NOMO-1 treated with dmso at 0.1 percent for 144 hours (cell line): ENCODE measurements at regions not wholly inside any gene's neighbourhood (a gene's known extent, or its start where the extent isn't known, plus 50 kb on each side); places are given as distances from the start of the nearest gene placed in this dataset.

Source experiments
- DNase-seq: peaks from one replicate; lab custom pipeline; 2025; ENCODE audit not compliant: unreplicated experiment; lab: John Stamatoyannopoulos, UW

DNA sequence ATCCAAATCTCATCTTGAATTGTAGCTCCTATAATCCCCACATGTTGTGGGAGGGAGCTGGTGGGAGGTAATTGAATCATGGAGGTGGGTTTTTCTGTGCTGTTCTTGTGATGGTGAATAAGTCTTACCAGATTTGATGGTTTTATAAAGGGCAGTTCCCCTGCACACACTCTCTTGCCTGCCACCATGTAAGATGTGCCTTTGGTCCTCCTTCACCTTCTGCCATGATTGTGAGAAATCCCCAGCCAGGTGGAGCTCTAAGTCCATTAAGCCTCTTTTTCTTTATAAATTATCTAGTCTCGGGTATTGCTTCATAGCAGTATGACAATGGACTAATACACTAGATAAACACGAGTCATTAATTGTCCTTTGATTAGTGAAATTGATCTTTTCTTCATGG, 214.5 kb upstream of the CFAP20DC start:
- DNase-seq, result no peak

DNA sequence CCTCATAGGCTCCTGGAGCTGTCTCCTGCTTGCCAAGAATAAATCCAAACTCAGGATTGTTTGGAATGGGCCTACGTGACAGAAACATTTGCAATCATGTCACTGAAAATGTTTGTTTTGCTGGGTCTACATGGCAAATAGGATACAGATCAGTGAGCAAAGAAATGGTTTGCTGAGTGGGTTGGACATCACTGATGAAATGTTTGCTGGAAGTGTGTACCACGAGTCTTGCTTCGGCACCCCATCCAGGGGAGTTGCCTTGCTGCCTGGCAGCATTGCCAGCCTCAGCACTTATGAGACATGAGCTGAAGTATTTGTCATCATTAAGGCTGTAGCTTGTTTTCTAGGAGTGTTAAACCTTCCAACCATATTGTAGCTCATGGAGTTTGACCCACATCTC, 213.3 kb upstream of the CFAP20DC start:
- no peak for DNase-seq

DNA sequence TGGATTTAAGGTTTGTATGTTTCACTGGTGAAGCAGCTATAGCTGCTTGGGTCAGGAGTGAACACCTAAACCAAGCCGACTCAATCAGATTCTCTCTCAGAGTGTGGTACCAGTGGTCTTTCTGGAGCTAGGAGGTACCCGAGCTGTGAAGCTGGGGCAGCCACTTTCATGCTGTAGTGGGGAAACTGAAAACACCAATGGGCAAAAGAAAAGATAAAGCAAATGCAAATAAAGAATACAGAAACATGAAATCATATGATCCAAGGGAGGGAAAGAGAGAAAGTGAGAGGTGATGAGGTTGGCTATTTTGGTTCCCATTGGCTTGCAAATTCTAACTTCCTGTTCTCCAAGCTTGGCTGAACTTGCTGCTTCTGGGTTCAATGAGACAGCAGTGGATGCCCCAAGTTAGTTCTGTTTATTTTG, 212.3 kb upstream of the CFAP20DC start:
- DNase-seq, result no peak

- DNase-seq, result no peak
Measured at GRCh38 chr3:59261009-59261408, 211.2 kb upstream of the CFAP20DC start.

- DNase-seq, result no peak
Measured at GRCh38 chr3:59258550-59259260, 208.9 kb upstream of the CFAP20DC start.

DNA sequence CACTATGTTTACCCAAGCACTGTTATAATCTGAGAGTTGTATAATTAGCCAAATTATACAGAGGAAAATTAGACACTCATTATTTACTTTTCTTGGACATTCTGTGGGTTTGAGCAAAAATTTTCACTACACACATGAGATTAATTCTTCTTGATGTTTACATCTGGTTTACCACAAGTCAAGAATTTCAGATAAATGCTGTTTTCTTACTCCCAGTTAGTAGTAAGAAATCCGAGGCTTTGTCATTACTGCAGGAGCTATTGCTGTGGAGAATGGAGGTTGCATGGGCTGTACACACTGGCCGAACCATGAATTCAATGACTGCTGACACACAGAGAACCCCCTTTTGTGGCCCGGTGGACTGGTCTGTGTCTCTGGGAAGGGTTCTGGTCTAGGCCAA, 207.7 kb upstream of the CFAP20DC start:
- no peak for DNase-seq

GRCh38 chr3:59256230-59256629, 206.4 kb upstream of the CFAP20DC start:
- DNase-seq, result no peak

DNA sequence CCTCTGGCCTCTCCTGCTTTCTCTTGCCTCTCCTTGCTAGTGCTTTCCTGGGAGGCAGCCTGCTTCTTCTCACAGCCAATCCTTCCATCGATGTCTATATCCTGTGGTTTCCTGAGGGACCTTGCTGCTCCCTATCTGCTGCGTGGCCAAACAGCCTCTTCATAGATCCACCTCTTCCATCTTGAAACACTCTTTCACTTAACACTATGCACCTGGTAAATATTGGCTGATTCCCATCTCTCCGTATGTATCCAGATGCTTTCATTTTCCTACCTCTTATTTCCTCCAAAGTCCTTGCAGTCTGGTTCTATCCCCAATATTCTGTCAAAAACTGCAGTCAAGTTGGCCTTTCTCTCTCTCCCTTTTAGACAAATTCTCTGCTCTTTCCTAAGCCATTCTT, 205.2 kb upstream of the CFAP20DC start:
- no peak for DNase-seq

DNA sequence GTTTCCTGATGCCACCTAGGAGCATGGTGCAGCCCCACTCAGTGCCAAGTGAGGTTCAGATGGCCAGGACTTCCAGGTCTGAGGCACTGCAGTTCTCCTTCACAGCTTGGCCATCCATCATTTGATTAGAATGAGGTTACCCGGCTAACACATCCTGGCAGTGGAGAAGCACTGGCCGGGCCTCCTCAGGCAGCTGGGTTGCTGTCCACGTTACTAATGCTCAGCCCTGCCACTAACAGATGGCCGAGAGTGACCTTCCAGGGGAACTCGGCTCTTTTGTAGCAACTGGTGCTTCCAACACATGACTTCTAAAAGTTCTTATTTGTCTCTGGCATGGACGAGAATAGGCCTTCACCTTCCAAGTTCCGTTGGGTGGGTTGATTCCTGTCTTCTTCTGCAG, 204.6 kb upstream of the CFAP20DC start:
- no peak for DNase-seq

DNA sequence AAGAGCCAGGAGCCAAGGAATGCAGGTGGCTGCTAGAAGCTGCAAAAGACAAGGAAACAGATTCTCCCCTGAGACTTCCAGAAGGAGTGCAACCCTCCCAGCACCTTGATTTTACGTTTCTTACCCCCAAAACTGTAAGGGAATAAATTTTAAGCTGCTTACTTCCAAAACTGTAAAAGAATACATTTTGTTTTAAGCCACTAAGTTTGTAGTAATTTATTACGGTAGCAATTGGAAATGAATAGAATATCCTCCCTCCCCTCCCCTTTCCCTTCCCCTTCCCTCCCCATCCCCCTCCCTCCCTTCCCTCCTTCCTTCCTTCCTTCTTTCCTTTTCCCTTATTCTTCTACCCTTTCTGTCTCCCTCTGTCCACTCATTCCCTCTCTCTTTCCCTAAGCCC, 203.7 kb upstream of the CFAP20DC start:
- no peak for DNase-seq

DNA sequence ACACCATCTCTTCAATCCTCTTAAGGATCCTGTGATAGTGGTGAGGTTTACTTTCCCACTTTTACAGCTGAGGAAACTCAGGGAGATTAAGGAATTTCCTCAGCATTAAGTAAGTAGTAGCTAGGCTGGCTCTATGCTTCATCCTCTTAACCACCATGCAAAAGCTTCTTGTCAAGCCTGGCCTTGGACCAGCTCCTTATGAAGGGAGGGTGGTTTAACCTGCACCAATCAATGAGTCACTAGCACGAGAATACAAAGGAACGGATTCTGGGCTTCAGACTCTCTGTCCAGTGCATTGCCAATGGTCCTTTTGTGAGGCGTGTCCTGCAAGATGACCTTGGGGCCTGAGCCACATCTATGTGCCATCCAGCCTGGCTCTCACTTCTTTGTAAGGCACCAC, 202.0 kb upstream of the CFAP20DC start:
- no peak for DNase-seq

DNA sequence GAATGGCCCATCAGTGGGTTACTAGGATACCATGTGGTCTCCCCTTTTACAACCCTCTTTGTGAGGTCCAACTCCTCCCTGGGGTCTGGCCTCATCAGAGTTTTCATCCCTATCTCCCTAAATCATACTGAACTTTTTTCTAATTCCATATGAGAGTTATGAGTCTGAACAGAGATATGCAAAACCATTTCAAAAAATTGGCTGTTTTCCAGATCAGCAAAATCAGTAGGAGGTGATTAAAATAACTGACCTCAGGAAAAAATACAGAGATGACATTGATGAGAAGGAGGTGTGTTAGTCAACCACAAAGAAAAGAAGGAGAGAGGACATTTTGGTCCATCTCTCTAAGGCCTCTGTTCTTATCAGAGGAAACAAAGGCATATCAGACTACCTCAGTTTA, 200.8 kb upstream of the CFAP20DC start:
- no peak for DNase-seq

DNA sequence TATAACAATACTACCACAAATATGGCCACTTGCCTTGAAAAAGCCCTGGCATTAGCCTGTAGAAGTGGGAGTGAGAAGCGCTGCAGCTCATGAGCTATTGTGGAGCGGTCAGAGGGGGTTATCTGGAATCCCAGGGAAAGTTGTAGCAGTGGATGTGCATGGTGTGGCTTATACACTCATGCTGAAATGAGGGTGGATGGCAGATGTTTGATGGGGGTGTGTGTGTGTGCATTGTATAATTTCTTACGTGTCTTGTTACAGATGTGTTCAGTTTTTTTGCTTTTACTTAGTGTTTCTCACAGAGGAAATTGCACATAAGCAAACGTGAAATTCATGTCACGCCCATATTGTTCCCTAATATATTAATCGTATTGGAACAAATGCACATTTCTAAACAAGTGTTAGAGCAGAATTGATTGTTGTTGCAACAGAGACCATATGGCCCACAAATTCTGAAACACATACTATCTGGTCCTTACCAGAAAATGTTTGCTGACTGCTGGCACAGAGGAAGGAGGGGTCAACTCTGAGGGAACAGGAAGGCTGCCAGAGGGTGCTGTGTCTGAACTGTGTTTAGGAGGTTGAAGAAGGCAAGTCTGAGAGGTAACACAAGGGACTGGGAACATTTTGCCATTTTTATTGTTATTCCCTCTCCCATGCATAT, 200.0 kb upstream of the CFAP20DC start:
- no peak for DNase-seq

- DNase-seq, result no peak
Measured at GRCh38 chr3:59249004-59249403, 199.2 kb upstream of the CFAP20DC start.

DNA sequence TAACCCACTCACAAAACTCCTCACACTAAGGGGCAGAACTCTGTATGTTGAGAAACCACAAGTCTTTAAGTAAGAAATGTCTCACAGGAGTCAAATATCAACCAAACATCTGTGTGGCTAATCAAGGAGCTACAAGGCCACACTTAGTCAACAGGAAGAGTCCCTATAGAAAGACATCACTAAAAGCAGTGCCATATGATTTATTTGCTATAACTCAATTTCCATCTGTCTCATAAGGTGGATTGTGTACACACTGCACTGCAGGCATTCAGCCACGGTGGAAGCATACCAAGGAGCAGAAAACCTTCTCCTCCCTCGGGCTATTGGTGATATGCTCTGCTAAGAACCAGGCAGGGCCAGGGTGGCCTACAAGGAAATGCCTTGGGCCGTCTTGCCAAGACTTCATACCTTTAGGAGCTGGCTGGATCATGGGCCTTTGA, 197.6 kb upstream of the CFAP20DC start:
- no peak for DNase-seq

DNA sequence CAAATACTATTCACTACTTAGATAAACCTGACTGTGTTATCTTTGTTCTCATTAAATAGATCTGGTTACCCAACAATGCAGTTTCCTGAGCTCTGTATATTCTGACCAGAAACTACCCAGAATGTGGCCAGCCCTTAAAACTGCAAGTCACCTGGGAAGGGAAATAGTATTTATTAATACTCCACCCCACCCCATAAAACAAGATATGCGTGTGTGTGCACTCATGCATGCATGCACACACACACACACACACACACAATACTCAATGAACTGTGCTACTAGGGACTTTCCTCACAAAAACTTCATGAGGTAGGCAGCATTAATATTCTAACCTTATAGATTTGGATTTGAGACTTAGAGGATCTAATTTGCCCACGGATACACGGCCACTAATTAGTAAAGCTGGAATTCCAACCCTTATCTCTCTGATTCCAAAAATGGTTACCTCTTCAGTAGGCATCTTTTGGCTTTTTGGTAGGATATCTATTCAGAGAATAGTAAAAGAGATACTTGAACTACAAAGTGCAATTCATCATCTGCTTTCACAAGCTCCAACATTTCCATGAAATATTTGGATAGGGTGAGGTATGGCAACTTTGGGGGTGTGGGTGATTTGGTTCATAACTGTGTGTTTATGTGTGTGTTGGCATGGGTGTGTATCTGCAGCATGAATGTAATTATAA, 197.0 kb upstream of the CFAP20DC start:
- no peak for DNase-seq

- no peak for DNase-seq
Measured at GRCh38 chr3:59245859-59246501, 196.2 kb upstream of the CFAP20DC start.

GRCh38 chr3:59245300-59245858, 195.6 kb upstream of the CFAP20DC start:
- no peak for DNase-seq

DNA sequence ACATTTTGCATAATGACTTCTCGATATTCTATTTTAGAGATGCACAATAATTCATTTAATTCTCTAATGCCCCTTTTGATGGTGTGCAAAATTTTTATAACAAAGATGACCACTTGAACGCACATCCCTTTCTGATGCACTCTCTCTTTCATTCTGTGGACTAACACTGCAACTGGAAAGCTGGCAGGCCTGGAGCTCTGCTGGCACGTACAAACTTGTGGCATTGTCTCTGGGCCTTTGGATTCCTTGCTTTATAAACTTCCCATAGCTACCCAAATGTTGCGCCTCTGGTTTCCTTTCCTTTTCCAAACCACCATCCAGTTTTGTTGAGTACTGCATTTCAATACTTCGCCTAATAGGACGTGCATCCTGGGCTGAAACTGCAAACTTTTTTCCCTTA, 194.5 kb upstream of the CFAP20DC start:
- no peak for DNase-seq

- DNase-seq, result no peak
Measured at GRCh38 chr3:59243476-59243875, 193.7 kb upstream of the CFAP20DC start.

GRCh38 chr3:59240666-59241255, 190.9 kb upstream of the CFAP20DC start:
- DNase-seq, result no peak
